Lower lobe of right lung (tissue), 2 donors: ENCODE measurements at regions not wholly inside any gene's neighbourhood (a gene's known extent, or its start where the extent isn't known, plus 50 kb on each side); places are given as distances from the start of the nearest gene placed in this dataset.
"Not testable (repeated sequence)": the region's sequence is repeated elsewhere in the genome, so short reads cannot be mapped to it uniquely, and the experiment has no call there.

Source experiments
- ATAC-seq, 2 donors: fragments of 200-7000 bp; cut with Tn5 transposase; one replicate each; pipeline ENCODE4 v1.9.1; 2020 to 2022; ENCODE audit warnings: mild to moderate bottlenecking in 2 of 2, moderate library complexity in 2 of 2
- DNase-seq: peaks from one replicate; pipeline ENCODE4 v3.0.0-alpha.2; 2020
- H3K27ac ChIP-seq: fragments of 200-600 bp; one replicate; pipeline ENCODE4 v1.8.0; 2022
- H3K27me3 ChIP-seq: fragments of 200-600 bp; one replicate; pipeline ENCODE4 v1.8.0; 2022; ENCODE audit warnings: low read depth
- H3K36me3 ChIP-seq: fragments of 200-600 bp; one replicate; pipeline ENCODE4 v1.8.0; 2022; ENCODE audit warnings: mild to moderate bottlenecking
- H3K4me1 ChIP-seq: fragments of 200-600 bp; one replicate; pipeline ENCODE4 v1.8.0; 2022
- H3K4me3 ChIP-seq: fragments of 200-600 bp; one replicate; pipeline ENCODE4 v1.8.0; 2022; ENCODE audit warnings: mild to moderate bottlenecking
- H3K9me3 ChIP-seq: fragments of 200-600 bp; one replicate; pipeline ENCODE4 v1.8.0; 2022
- CTCF ChIP-seq: fragments of 200-600 bp; IDR thresholded peaks from one replicate; pipeline ENCODE4 v1.8.0; 2022; ENCODE audit warnings: antibody characterized with exemption, mild to moderate bottlenecking
- intact Hi-C: fragments of 100-400 bp; cut with DNase I; formaldehyde crosslinking; loops from one replicate; pipeline ENCODE4 v1.11.0; 2022
- donor health status: DM: no; HTN: yes; CAD: no; lungs with severe emphysema.

GRCh38 chr16:66023481-66023880, 343.0 kb upstream of the CDH5 start:
- intact Hi-C loops, result loop anchor here (5.0 kb wide), 1 partner anchor 346 kb away; no protein-coding TSS in a partner anchor
- ATAC-seq, result no peak
- Histone ChIP-seq H3K4me3 (no peak overlapping the region), H3K27me3 (no peaks in the 10 kb centered on the region), H3K36me3 (no peaks in the 10 kb centered on the region), H3K9me3 (peaks cover 4% of the 10 kb centered on the region), H3K4me1 (no peaks in the 10 kb centered on the region), H3K27ac (no peak overlapping the region)
- no peak for TF ChIP-seq CTCF
- DNase-seq, result no peak

- no peaks in the 10 kb centered on the region for H3K36me3 ChIP-seq
- intact Hi-C loops, result loop anchor here (5.0 kb wide), 1 partner anchor 343 kb away; no protein-coding TSS in a partner anchor
- DNase-seq (no peak), ATAC-seq (no peak)
- no peak for TF ChIP-seq CTCF
- H3K27ac ChIP-seq, result no peak overlapping the region
- H3K4me3 ChIP-seq, result no peak overlapping the region
- H3K9me3 ChIP-seq, result peaks cover 4% of the 10 kb centered on the region
- H3K4me1 ChIP-seq, result no peaks in the 10 kb centered on the region
- no peaks in the 10 kb centered on the region for H3K27me3 ChIP-seq
Observed at GRCh38 chr16:66020642-66021041, 345.8 kb upstream of the CDH5 start.

GRCh38 chr16:66020046-66020445, 346.4 kb upstream of the CDH5 start:
- ATAC-seq (no peak), DNase-seq (no peak)
- no peaks in the 10 kb centered on the region for H3K4me1 ChIP-seq
- H3K36me3 ChIP-seq, result no peaks in the 10 kb centered on the region
- no peak overlapping the region for H3K27ac ChIP-seq
- H3K4me3 ChIP-seq, result no peak overlapping the region
- intact Hi-C loops, result loop anchor here (5.0 kb wide), 1 partner anchor 343 kb away; no protein-coding TSS in a partner anchor
- H3K27me3 ChIP-seq, result no peaks in the 10 kb centered on the region
- peaks cover 3% of the 10 kb centered on the region for H3K9me3 ChIP-seq
- TF ChIP-seq CTCF, result no peak

GRCh38 chr16:66019502-66019901, 347.0 kb upstream of the CDH5 start:
- intact Hi-C loops, ATAC-seq: not testable (repeated sequence)

GRCh38 chr16:66014221-66014620, 352.3 kb upstream of the CDH5 start:
- intact Hi-C loops, result no loop called here
- Histone ChIP-seq H3K27me3 (no peaks in the 10 kb centered on the region), H3K36me3 (no peaks in the 10 kb centered on the region), H3K4me3 (no peak overlapping the region), H3K9me3 (no peaks in the 10 kb centered on the region), H3K27ac (no peak overlapping the region), H3K4me1 (no peaks in the 10 kb centered on the region)
- ATAC-seq (no peak), DNase-seq (no peak)
- no peak for TF ChIP-seq CTCF

More at GRCh38 chr16:66019502-66019901, 347.0 kb upstream of the CDH5 start:
- H3K9me3 ChIP-seq, H3K27ac ChIP-seq, H3K27me3 ChIP-seq, H3K4me3 ChIP-seq, H3K4me1 ChIP-seq, DNase-seq, H3K36me3 ChIP-seq: not testable (repeated sequence)

GRCh38 chr16:66013486-66013885, 353.0 kb upstream of the CDH5 start:
- intact Hi-C loops, result no loop called here
- DNase-seq (no peak), ATAC-seq (no peak)
- H3K9me3 ChIP-seq, result no peaks in the 10 kb centered on the region
- TF ChIP-seq CTCF, result no peak
- H3K36me3 ChIP-seq, result no peaks in the 10 kb centered on the region
- H3K4me1 ChIP-seq, result no peaks in the 10 kb centered on the region
- no peak overlapping the region for H3K27ac ChIP-seq
- H3K4me3 ChIP-seq, result no peak overlapping the region
- H3K27me3 ChIP-seq, result no peaks in the 10 kb centered on the region
